ENCODE measurements at regions not wholly inside any gene's neighbourhood (a gene's known extent, or its start where the extent isn't known, plus 50 kb on each side); places are given as distances from the start of the nearest gene placed in this dataset.

DNA sequence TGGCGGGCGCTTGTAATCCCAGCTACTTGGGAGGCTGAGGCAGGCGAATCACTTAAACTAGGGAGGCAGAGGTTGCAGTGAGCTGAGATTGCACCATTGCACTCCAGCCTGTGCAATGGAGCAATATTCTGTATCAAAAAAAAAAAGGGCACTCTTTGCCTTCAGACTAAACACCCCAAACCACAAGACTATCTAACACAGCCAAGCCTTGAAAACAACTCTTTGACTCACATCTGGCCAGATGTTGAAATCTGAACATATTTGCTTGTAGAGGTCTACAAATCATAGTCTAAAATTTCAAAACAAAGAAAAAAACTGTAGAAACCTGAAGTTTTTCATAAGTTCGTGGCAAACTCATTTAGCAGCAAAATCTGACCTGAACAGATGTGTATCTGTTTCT lies 94.9 kb downstream of the FAM161A start:
- TF ChIP-seq, protein P1, sequence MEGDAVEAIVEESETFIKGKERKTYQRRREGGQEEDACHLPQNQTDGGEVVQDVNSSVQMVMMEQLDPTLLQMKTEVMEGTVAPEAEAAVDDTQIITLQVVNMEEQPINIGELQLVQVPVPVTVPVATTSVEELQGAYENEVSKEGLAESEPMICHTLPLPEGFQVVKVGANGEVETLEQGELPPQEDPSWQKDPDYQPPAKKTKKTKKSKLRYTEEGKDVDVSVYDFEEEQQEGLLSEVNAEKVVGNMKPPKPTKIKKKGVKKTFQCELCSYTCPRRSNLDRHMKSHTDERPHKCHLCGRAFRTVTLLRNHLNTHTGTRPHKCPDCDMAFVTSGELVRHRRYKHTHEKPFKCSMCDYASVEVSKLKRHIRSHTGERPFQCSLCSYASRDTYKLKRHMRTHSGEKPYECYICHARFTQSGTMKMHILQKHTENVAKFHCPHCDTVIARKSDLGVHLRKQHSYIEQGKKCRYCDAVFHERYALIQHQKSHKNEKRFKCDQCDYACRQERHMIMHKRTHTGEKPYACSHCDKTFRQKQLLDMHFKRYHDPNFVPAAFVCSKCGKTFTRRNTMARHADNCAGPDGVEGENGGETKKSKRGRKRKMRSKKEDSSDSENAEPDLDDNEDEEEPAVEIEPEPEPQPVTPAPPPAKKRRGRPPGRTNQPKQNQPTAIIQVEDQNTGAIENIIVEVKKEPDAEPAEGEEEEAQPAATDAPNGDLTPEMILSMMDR (IDR thresholded peaks at IDR 0.05) = no peak
- no peak for TF ChIP-seq POLR2A (IDR thresholded peaks at IDR 0.05)
